Lung microvascular endothelial cell (primary cell): ENCODE measurements at regions not wholly inside any gene's neighbourhood (a gene's known extent, or its start where the extent isn't known, plus 50 kb on each side); places are given as distances from the start of the nearest gene placed in this dataset.

Experiments
- DNase-seq, 2 donors: peaks; one replicate each; pipeline versions ENCODE4 v3.0.0 to v3.0.0-alpha.2; 2010; ENCODE audit warnings: low read depth in 2 of 2

DNA sequence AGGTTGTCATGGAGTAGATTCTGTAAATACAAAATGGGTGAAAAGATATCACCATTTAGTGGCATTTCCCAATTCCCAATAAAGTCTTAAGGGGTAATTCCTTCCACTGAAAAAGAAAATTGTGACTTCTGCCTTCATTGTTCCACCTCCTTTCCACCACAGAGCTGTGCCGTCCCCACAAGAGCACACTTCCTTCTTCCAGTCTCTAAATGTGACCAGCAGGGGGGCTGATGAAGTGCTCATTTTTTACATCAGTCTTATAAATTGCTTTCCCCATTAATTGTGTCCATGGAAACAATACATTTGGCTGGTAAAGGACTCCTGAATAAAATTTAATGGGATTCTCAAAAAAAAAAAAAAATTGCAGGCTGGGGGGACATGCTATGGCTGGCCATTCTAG is 260.8 kb upstream of the PSMD7 start:
- peak in 1 of 2 donors; percentile 1 for DNase-seq

DNA sequence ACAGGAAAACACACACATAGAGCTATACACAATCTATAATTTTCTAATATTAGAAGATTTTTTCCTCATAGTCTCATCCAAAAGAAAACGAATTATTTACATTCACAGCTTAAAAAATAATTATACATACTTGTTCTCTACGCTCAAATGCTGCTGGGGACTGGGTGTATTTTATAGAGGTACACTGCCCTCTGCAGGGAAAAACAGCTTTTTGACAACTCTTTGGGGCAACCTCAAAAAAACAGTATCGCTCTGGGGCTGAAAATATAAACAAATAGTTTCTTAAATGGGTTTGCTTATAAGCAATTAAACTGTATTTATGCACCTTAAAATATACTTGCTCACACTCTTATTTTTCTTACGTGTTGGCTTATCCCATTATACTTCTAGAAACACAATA is 261.8 kb upstream of the PSMD7 start:
- DNase-seq = peak; percentile 2 to 20

GRCh38 chr16:74034200-74034599 is 262.4 kb upstream of the PSMD7 start:
- DNase-seq = no peak

- no peak for DNase-seq
Observed at GRCh38 chr16:74033441-74033995, 263.1 kb upstream of the PSMD7 start.

- no peak for DNase-seq
Observed at GRCh38 chr16:74031551-74031950, 265.1 kb upstream of the PSMD7 start.

GRCh38 chr16:74030000-74030706 is 266.5 kb upstream of the PSMD7 start:
- DNase-seq = no peak

- no peak for DNase-seq
Observed at GRCh38 chr16:74029115-74029792, 267.4 kb upstream of the PSMD7 start.

GRCh38 chr16:74026373-74027281 is 270.0 kb upstream of the PSMD7 start:
- no peak for DNase-seq

DNA sequence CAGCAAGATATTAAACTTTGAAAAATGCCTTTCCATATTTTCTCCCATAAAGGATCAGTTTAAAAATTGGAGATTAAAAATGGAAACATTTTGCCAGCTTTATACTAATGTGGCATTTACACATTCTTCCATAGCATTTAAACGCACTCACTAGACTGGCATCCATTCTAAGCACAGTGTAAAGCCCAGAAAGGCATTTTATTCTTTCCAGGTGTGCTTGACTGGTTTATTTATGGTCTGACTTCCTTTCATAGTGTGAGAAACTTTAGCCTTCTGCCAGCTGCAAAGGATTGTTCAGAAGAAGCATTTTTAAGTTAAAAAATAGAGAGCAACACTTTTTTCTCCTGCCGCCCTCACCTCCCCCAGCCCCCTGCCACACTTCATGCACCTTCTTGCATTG is 271.7 kb upstream of the PSMD7 start:
- DNase-seq = no peak

- DNase-seq = no peak
Observed at GRCh38 chr16:74020095-74020670, 276.4 kb upstream of the PSMD7 start.

DNA sequence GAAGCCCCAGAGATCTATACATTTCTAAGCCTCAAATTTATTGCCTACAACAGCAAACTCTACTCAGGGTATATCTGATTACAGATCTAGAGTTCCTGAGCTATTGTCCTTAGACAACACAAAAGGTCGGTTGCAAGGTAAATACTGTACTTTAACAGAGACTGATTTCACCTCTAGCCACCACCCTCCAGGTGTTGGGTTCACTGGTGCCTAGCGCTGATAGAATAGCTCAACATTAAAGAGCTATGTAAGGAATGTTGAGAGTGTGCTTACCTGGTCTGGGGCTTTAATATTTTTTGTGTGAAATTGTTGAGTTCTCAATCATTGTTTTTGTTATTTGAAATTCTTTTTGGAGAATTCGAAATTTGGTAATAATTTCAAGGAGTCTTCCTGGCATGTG is 277.0 kb upstream of the PSMD7 start:
- no peak for DNase-seq

DNA sequence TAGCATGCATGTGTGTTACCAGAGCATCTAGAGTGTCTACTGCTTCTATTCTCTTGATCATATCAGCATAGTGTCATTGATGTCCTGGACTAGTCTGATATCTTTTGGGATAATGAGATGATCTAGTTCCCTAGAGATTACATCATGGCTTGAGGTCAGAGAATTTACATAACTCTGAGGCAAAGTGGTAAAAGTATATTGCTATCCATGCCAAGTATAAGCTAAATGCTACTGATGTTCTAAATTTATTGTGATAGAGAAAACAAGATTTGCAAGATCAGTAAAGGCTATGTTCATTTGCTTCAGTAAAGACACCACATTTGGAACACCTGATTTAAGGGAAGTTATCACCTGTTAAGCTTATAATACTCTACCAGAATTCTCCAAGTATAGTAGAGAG is 280.7 kb upstream of the PSMD7 start:
- no peak for DNase-seq

- no peak for DNase-seq
Observed at GRCh38 chr16:73998707-73999106, 297.9 kb upstream of the PSMD7 start.

DNA sequence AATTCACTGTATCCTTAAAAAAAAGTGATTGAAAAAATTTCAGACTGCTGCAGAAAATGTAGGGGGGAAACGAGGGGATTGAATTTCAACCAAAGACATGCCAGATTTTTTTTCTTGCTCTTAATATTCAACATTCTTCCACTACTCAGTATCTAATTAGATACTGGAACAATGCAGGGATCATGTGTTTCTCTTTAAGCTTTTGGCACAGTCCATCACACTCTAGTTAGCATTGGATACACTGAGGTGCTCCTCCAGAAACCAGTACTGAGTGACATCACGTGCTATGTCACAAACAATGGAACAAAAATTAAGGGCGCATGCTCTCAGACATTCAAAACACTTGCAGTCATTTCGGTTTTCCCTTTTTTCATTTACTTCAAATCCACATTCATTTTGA is 298.6 kb upstream of the PSMD7 start:
- no peak for DNase-seq

GRCh38 chr16:73997340-73997711 is 299.3 kb upstream of the PSMD7 start:
- DNase-seq = no peak

GRCh38 chr16:73996624-73997339 is 299.8 kb upstream of the PSMD7 start:
- no peak for DNase-seq

GRCh38 chr16:73993878-73994277 is 302.7 kb upstream of the PSMD7 start:
- no peak for DNase-seq

DNA sequence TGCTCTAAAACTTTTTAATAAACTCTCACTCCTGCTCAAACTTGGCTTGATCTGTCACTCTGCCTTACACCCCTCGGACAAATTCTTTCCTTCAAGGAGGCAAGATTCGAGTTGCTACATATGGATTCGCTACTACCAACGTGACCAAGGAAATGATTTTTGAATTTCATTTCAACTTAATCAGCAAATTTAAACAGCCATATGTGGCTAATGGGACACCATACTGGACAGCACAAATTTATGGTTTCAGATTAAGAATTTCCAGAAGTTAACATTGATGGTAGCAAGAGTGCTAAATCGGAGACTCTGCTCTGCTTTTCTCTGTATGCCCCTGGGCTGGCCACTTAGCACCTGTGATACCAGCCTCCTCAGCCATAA is 318.2 kb upstream of the PSMD7 start:
- DNase-seq = no peak

- DNase-seq = no peak
Observed at GRCh38 chr16:73976644-73977043, 320.0 kb upstream of the PSMD7 start.

DNA sequence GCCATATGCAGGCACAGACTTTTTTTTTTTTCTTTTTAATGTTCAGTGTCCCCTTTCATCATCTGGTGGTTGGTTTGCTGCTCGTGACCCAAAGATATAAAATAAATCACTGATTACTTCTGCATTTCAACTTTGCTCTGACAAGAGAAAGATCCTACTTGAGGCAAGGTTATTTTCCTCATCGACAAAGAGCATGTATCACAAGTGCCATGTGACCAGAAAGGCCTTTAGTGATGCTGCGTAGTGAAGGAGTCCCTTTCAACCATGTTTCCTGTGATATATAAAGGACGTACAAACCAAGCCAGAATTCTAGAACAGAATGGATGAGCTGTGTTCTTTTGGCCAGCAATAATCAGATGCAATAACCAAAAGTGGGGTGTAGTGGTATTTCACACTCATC is 323.4 kb upstream of the PSMD7 start:
- DNase-seq = no peak

DNA sequence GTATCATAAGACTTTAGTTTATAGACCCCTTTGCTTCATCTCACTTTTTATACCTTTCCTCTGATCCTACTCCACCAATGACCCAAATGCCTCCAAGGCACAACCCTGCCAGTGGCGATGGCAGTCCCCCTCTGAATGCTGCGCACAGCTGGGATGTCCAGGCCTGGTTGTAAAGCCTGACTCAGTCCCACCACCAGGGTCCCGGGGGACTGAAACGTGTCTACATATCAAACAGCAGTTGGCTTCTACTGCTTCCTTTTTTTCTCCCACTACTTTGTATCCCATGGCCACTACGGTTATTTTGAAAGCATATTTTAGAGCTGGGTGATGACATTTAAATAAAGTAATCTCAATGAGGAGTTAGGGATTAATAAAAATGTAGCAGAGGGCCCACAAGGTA is 329.8 kb upstream of the PSMD7 start:
- no peak for DNase-seq
